Fibroblast of lung (primary cell): ENCODE measurements at regions not wholly inside any gene's neighbourhood (a gene's known extent, or its start where the extent isn't known, plus 50 kb on each side); places are given as distances from the start of the nearest gene placed in this dataset.

ENCODE experiments used
- DNase-seq, 2 donors: peaks; one replicate each; pipeline versions ENCODE4 v3.0.0 to v3.0.0-alpha.2; 2010; ENCODE audit warnings: low read depth in 2 of 2
- H2AFZ ChIP-seq: 2 replicates; pipeline ENCODE4 v1.5.1; 2012; ENCODE audit warnings: low read length, control low read depth, inconsistent platforms
- H3K27ac ChIP-seq: 2 replicates; pipeline ENCODE4 v1.5.1; 2011; ENCODE audit warnings: low read length, control low read depth; ENCODE audit not compliant: insufficient read depth
- H3K27me3 ChIP-seq: 2 replicates; pipeline ENCODE4 v1.5.1; 2011; ENCODE audit warnings: mild to moderate bottlenecking, low read length; ENCODE audit not compliant: control insufficient read depth, insufficient read depth
- H3K36me3 ChIP-seq: 2 replicates; pipeline ENCODE4 v1.5.1; 2011; ENCODE audit warnings: low read length; ENCODE audit not compliant: control insufficient read depth, insufficient read depth
- H3K4me1 ChIP-seq: 2 replicates; pipeline ENCODE4 v1.5.1; 2011; ENCODE audit warnings: low read length; ENCODE audit not compliant: control insufficient read depth, insufficient read depth; ENCODE audit errors: extremely low read depth
- H3K4me2 ChIP-seq: 2 replicates; pipeline ENCODE4 v1.5.1; 2011; ENCODE audit warnings: low read length, control low read depth; ENCODE audit not compliant: insufficient read depth; ENCODE audit errors: extremely low read depth
- H3K4me3 ChIP-seq, 4 experiments: fragments of 200-600 bp in 1 of 4; sonication (generic) in 1 of 4; replicated peaks in 1 of 4; 2 replicates each; pipeline ENCODE4 v1.5.1; 2011 to 2016; ENCODE audit warnings: low read length in 4 of 4, low read depth in 3 of 4, mild to moderate bottlenecking in 3 of 4, control low read depth in 2 of 4, inconsistent platforms in 1 of 4, mixed read lengths in 1 of 4; ENCODE audit not compliant: insufficient read depth in 1 of 4; ENCODE audit errors: control extremely low read depth in 1 of 4
- H3K79me2 ChIP-seq: 2 replicates; pipeline ENCODE4 v1.5.1; 2012; ENCODE audit warnings: mild to moderate bottlenecking, low read length, inconsistent platforms; ENCODE audit not compliant: control insufficient read depth, insufficient read depth
- H3K9ac ChIP-seq: 2 replicates; pipeline ENCODE4 v1.5.1; 2011; ENCODE audit warnings: mild to moderate bottlenecking, low read length, control low read depth; ENCODE audit not compliant: insufficient read depth
- H3K9me3 ChIP-seq: 2 replicates; pipeline ENCODE4 v1.5.1; 2012; ENCODE audit warnings: low read depth, low read length; ENCODE audit not compliant: control insufficient read depth, insufficient read depth
- H4K20me1 ChIP-seq: 2 replicates; pipeline ENCODE4 v1.5.1; 2011; ENCODE audit warnings: low read length; ENCODE audit not compliant: control insufficient read depth, insufficient read depth; ENCODE audit errors: extremely low read depth
- EZH2 ChIP-seq: IDR thresholded peaks from 2 replicates; pipeline ENCODE4 v1.5.1; 2012; ENCODE audit warnings: low read length, control low read depth, mild to moderate bottlenecking; ENCODE audit errors: missing control alignments
- TF ChIP-seq, protein P1 (sequence below), 2 donors: IDR thresholded peaks in 1 of 2; conservative IDR thresholded peaks in 1 of 2; 1 replicate in 1 of 2; 2 replicates in 1 of 2; pipeline ENCODE4 v1.5.1; 2011 to 2012; ENCODE audit warnings: low read length in 2 of 2, control low read depth in 1 of 2, inconsistent platforms in 1 of 2, low read depth in 1 of 2, mild to moderate bottlenecking in 1 of 2

DNA sequence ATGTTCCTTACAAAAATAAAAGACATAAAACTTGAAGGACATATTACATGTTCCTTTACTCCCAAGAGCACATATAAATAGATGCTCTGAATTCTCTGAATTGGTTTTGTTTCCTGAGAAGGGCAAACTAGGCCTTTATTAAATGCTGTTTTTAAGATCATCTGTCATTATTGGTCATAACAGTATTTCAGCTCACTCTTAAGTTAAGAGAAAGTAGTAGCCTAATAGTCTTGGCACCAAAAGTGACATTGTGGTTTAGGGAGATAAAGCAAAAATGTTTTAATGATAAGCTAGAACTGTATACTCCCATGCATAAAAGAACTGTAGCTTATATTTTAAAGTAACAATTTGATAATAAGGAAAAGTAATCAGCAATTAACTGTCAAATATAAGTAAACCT, 361.1 kb upstream of the PTCHD4 start:
- H3K4me2 ChIP-seq, result no peak overlapping the region
- H3K27ac ChIP-seq, result no peak overlapping the region
- no peak overlapping the region for H3K4me3 ChIP-seq
- H4K20me1 ChIP-seq, result no peaks in the 10 kb centered on the region
- H3K36me3 ChIP-seq, result no peaks in the 10 kb centered on the region
- H2AFZ ChIP-seq, result no peak overlapping the region
- H3K79me2 ChIP-seq, result no peaks in the 10 kb centered on the region
- DNase-seq, result peak; percentile 31 to 59
- no peaks in the 10 kb centered on the region for H3K4me1 ChIP-seq
- no peaks in the 10 kb centered on the region for H3K27me3 ChIP-seq
- TF ChIP-seq, protein P1, sequence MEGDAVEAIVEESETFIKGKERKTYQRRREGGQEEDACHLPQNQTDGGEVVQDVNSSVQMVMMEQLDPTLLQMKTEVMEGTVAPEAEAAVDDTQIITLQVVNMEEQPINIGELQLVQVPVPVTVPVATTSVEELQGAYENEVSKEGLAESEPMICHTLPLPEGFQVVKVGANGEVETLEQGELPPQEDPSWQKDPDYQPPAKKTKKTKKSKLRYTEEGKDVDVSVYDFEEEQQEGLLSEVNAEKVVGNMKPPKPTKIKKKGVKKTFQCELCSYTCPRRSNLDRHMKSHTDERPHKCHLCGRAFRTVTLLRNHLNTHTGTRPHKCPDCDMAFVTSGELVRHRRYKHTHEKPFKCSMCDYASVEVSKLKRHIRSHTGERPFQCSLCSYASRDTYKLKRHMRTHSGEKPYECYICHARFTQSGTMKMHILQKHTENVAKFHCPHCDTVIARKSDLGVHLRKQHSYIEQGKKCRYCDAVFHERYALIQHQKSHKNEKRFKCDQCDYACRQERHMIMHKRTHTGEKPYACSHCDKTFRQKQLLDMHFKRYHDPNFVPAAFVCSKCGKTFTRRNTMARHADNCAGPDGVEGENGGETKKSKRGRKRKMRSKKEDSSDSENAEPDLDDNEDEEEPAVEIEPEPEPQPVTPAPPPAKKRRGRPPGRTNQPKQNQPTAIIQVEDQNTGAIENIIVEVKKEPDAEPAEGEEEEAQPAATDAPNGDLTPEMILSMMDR (conservative IDR thresholded peaks at IDR 0.05 in 1 of 2, IDR thresholded peaks at IDR 0.05 in 1 of 2; ENCODE audit: low read depth in 1 of 2, low read length in 2 of 2), result no peak
- no peak overlapping the region for H3K9ac ChIP-seq
- H3K9me3 ChIP-seq, result no peaks in the 10 kb centered on the region

DNA sequence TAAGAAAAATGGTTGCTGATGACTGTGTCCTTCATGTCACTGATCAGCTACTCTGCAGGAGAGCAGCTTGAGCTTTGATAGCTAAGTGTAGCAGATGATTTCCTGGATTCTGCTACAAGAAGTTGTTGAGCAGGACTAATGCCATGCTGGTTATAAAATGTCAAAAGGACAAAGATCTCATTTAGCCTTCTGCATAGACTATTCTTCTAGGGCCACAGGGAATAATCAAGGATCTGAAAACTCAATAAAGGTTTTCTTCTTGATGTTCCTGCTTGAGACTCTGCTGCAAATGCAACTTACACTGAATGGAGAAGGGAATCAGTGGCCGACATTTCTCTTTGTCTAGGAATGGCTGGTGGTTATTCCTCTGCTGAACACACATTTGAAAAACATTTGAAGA, 360.3 kb upstream of the PTCHD4 start:
- no peaks in the 10 kb centered on the region for H3K79me2 ChIP-seq
- no peaks in the 10 kb centered on the region for H3K9me3 ChIP-seq

DNA sequence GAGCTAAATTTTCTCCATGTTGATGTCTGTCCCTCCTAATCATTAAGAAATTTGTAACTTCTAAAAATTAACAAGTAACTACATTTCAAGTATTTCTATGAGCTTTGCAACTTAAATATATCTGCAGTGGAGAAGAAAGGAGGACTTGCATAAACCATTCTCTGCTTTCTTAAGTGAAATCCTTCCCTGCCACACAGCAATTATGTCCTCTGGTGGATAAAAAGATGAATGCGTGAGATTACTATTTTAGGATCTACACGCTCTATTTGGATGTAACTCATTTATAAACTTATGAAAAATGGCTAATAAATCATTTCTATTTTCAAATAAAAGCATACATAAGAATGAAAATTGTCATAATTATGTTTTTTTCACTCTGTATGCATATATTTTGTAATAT, 338.0 kb upstream of the PTCHD4 start:
- peak; percentile 3 to 40 for DNase-seq

More for the DNA sequence above, 360.3 kb upstream of the PTCHD4 start:
- H3K27me3 ChIP-seq, result no peaks in the 10 kb centered on the region
- no peak overlapping the region for H3K27ac ChIP-seq
- H3K4me1 ChIP-seq, result no peaks in the 10 kb centered on the region
- TF ChIP-seq EZH2, result no peak
- TF ChIP-seq, protein P1 (conservative IDR thresholded peaks at IDR 0.05 in 1 of 2, IDR thresholded peaks at IDR 0.05 in 1 of 2; ENCODE audit: low read depth in 1 of 2, low read length in 2 of 2), result no peak
- H4K20me1 ChIP-seq, result no peaks in the 10 kb centered on the region
- no peak overlapping the region for H2AFZ ChIP-seq
- DNase-seq, result no peak
- no peak overlapping the region for H3K4me2 ChIP-seq
- H3K4me3 ChIP-seq, result no peak overlapping the region
- no peak overlapping the region for H3K9ac ChIP-seq
- H3K36me3 ChIP-seq, result no peaks in the 10 kb centered on the region

More for the DNA sequence above, 338.0 kb upstream of the PTCHD4 start:
- TF ChIP-seq, protein P1 (conservative IDR thresholded peaks at IDR 0.05 in 1 of 2, IDR thresholded peaks at IDR 0.05 in 1 of 2; ENCODE audit: low read depth in 1 of 2, low read length in 2 of 2), result peak in 1 of 2 donors; percentile 15
- no peak for TF ChIP-seq EZH2
- Histone ChIP-seq H3K4me3 (no peak overlapping the region), H3K27ac (no peak overlapping the region), H3K4me2 (no peak overlapping the region), H3K9me3 (no peaks in the 10 kb centered on the region), H4K20me1 (no peaks in the 10 kb centered on the region), H3K79me2 (no peaks in the 10 kb centered on the region), H3K9ac (no peak overlapping the region), H3K4me1 (no peaks in the 10 kb centered on the region), H2AFZ (no peak overlapping the region), H3K27me3 (no peaks in the 10 kb centered on the region), H3K36me3 (no peaks in the 10 kb centered on the region)
